WERI-Rb-1 (cell line): ENCODE measurements at regions not wholly inside any gene's neighbourhood (a gene's known extent, or its start where the extent isn't known, plus 50 kb on each side); places are given as distances from the start of the nearest gene placed in this dataset.
"Not testable (repeated sequence)": the region's sequence is repeated elsewhere in the genome, so short reads cannot be mapped to it uniquely, and the experiment has no call there.

Source experiments
- DNase-seq: peaks from one replicate; pipeline ENCODE4 v3.0.0-alpha.2; 2020
- H3K27ac ChIP-seq: fragments of 250-450 bp; sonication (Bioruptor Pico); 2 replicates; pipeline ENCODE4 v1.5.1; 2020; ENCODE audit warnings: mild to moderate bottlenecking, moderate library complexity
- H3K27me3 ChIP-seq: fragments of 250-450 bp; sonication (Bioruptor Pico); 2 replicates; pipeline ENCODE4 v1.5.1; 2021; ENCODE audit warnings: mild to moderate bottlenecking, low read depth, moderate library complexity; ENCODE audit not compliant: insufficient read depth, severe bottlenecking
- H3K36me3 ChIP-seq: fragments of 250-450 bp; sonication (Bioruptor Pico); 2 replicates; pipeline ENCODE4 v1.5.1; 2020; ENCODE audit warnings: mild to moderate bottlenecking, moderate library complexity
- H3K4me3 ChIP-seq: 2 replicates; pipeline ENCODE4 v1.5.1; 2011; ENCODE audit warnings: low read depth, mild to moderate bottlenecking, control low read depth, low read length
- H3K9me3 ChIP-seq: fragments of 250-450 bp; sonication (Bioruptor Pico); 2 replicates; pipeline ENCODE4 v1.5.1; 2021; ENCODE audit warnings: mild to moderate bottlenecking, moderate library complexity; ENCODE audit not compliant: severe bottlenecking
- TF ChIP-seq, protein P1 (sequence below): IDR thresholded peaks from 2 replicates; pipeline ENCODE4 v1.5.1; 2011; ENCODE audit warnings: low read depth, mild to moderate bottlenecking, control low read depth, inconsistent platforms, low read length

DNA sequence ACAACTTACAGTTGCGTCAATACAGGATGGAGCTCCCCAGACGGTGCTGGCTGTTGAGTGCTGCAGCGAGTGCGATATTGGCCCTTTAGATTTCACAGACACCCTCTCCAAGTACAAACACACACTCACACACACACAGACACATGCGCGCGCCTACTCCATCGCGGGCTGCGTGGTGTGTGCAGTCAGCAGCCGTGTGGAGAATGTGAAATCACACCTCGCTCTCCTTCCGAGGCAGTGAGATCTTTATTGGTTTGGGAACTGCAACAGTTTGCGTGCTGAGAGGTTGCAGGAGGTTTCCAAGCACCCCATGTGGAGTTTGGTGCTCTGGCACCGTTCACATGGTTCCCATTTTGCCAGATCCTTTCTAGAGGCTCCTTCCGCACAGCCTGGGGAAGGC is 372.2 kb downstream of the RRAGC start:
- Histone ChIP-seq H3K27me3 (no peaks in the 10 kb centered on the region), H3K9me3 (peaks cover 4% of the 10 kb centered on the region), H3K4me3 (no peak overlapping the region), H3K36me3 (no peaks in the 10 kb centered on the region), H3K27ac (no peak overlapping the region)
- TF ChIP-seq, protein P1, sequence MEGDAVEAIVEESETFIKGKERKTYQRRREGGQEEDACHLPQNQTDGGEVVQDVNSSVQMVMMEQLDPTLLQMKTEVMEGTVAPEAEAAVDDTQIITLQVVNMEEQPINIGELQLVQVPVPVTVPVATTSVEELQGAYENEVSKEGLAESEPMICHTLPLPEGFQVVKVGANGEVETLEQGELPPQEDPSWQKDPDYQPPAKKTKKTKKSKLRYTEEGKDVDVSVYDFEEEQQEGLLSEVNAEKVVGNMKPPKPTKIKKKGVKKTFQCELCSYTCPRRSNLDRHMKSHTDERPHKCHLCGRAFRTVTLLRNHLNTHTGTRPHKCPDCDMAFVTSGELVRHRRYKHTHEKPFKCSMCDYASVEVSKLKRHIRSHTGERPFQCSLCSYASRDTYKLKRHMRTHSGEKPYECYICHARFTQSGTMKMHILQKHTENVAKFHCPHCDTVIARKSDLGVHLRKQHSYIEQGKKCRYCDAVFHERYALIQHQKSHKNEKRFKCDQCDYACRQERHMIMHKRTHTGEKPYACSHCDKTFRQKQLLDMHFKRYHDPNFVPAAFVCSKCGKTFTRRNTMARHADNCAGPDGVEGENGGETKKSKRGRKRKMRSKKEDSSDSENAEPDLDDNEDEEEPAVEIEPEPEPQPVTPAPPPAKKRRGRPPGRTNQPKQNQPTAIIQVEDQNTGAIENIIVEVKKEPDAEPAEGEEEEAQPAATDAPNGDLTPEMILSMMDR, result no peak
- DNase-seq, result no peak

DNA sequence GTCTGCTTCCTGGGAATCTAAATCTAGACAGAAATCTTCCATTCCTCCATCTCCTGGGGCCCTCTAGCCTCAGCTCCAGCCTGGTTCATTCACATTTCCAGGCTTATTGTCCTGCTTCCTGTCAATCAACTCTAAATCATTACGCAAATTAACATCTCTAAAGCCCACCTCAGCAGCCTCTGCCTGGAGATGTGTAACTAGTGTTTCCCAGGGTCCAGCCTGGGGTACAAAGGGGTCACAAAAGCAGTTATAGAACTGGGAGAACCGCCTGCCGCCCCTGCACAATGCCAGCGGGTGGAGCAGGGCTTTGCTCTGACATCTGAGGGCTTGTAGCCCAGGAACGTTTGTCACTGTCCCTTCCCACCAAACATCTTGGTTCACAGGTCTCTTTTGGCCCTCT is 373.5 kb downstream of the RRAGC start:
- no peak overlapping the region for H3K4me3 ChIP-seq
- no peak for DNase-seq
- TF ChIP-seq, protein P1, result no peak
- peaks cover 4% of the 10 kb centered on the region for H3K9me3 ChIP-seq
- H3K27me3 ChIP-seq, result no peaks in the 10 kb centered on the region
- H3K27ac ChIP-seq, result no peak overlapping the region
- H3K36me3 ChIP-seq, result no peaks in the 10 kb centered on the region

DNA sequence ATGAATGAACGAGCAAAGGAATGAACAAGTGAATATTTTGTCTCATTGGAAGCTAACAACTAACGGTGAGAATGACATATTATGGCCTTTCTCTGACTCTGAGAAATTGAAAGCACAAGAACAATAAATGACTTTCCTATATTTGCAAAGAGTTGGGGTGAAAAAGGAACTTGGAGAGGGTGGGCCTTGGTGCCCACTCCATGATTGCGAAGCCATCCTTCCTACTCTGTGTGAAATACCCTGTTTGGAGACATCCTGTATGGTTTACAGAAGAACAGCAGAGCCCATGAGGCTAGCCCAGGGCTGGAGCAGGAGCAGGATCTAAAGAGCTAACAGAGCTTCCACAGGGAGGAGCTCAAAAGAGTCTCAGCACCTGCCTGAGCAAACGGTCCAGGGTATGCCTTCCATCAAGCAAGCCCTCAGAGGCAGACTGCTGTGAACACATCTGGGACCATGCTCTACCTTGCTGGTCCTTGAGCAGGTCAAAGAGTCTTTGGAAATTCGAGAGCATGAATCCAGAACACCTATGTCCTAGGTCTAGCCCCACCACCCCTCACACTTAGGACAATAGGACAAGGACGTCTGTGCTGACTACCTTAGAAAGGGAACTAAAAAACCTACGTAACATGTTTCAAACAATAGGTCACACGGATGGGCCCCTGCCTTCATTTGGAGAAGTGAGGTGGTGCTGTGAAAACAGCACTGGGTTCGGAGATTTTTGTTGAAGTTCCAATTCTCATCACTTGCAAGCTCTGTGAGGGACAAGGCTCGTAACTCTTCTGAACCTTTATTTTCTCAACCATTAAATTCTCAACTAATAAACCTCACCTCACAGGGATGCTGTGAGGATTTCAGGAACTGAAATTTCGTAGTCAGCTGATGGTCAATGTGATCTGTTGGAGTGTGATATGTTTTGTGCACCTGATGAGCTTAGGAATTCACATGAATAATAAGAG is 377.4 kb downstream of the RRAGC start:
- H3K36me3 ChIP-seq, result no peaks in the 10 kb centered on the region
- DNase-seq, result no peak
- no peaks in the 10 kb centered on the region for H3K27me3 ChIP-seq
- no peak overlapping the region for H3K27ac ChIP-seq
- TF ChIP-seq, protein P1, result no peak
- no peaks in the 10 kb centered on the region for H3K9me3 ChIP-seq
- H3K4me3 ChIP-seq, result no peak overlapping the region

DNA sequence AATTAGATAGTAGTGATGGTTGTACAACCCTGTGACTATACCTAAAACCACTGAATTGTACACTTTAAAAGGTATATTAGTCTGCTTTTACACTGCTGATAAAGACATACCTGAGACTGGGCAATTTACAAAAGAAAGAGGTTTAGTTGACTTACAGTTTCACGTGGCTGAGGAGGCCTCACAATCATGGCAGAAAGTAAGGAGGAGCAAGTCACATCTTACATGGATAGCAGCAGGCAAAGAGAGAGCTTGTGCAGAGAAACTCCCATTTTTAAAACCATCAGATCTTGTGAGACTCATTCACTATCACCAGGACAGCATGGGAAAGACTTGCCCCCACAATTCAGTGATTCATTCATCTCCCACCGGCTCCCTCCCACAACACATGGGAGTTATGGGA is 379.9 kb downstream of the RRAGC start:
- H3K36me3 ChIP-seq, H3K4me3 ChIP-seq, H3K27ac ChIP-seq, H3K9me3 ChIP-seq, H3K27me3 ChIP-seq, DNase-seq: not testable (repeated sequence)

DNA sequence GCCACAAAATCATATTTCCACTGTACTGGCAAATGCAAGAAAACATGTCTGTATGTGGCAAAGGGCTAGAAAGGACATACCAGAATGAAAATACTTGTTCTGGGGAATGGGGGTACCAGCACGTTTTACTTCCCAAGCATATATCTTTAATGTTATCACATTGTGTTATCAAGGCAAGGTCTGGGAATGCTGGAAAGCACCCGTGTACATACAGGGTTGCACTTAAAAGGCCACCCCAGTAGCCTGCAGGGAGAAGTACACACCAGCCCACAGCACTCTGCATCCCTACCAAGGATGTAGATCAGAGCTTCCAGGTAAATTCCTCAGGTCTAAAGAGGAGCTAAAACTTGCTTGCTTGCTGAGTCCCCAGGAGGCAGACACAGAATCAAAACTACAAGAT is 381.8 kb downstream of the RRAGC start:
- TF ChIP-seq, protein P1, result no peak
- no peak overlapping the region for H3K4me3 ChIP-seq
- H3K9me3 ChIP-seq, result no peaks in the 10 kb centered on the region
- no peak for DNase-seq
- no peaks in the 10 kb centered on the region for H3K27me3 ChIP-seq
- H3K27ac ChIP-seq, result no peak overlapping the region
- no peaks in the 10 kb centered on the region for H3K36me3 ChIP-seq

DNA sequence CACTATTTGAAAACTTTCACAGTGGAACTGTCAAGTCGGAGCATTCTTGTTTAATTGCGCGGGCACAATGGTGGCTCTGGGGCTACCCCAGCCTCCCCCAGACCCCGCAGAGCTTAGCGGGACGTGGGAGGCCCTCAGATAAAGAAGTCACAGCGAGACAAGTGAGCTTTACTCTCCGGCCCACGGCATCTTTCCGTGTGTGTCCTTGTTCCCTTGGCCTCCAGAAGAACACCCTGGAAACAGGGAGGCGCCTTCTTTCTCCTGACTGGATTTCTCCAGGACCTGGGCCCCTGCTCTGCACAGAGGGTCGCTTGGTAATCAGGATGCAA is 382.8 kb downstream of the RRAGC start:
- TF ChIP-seq, protein P1, result no peak
- no peaks in the 10 kb centered on the region for H3K9me3 ChIP-seq
- H3K27ac ChIP-seq, result no peak overlapping the region
- H3K36me3 ChIP-seq, result no peaks in the 10 kb centered on the region
- H3K27me3 ChIP-seq, result no peaks in the 10 kb centered on the region
- no peak for DNase-seq
- H3K4me3 ChIP-seq, result no peak overlapping the region
